HepG2 (cell line): ENCODE measurements at regions not wholly inside any gene's neighbourhood (a gene's known extent, or its start where the extent isn't known, plus 50 kb on each side); places are given as distances from the start of the nearest gene placed in this dataset.
"Not testable (repeated sequence)": the region's sequence is repeated elsewhere in the genome, so short reads cannot be mapped to it uniquely, and the experiment has no call there.

Experiments used
- ATAC-seq: fragments of 200-7000 bp; cut with Tn5 transposase; 3 replicates; pipeline ENCODE4 v1.9.1; 2020; ENCODE audit warnings: mild to moderate bottlenecking, moderate library complexity
- BruUV-seq: library from RNA; stranded (reverse); fragments of 400-500 nt; replicated peaks from 2 replicates; lab custom pipeline; 2021; lab: Mats Ljungman, UMichigan
- CTCF ChIA-PET: fragments of 300-600 bp; formaldehyde crosslinking; extraction: SDS; loops from one replicate; lab custom pipeline; 2021; ENCODE audit warnings: low total read pairs, inconsistent platforms, low intra/inter-chr PET ratio; lab: Yijun Ruan, JAX
- POLR2A ChIA-PET: fragments of 350-600 bp; sonication (Branson Sonifier 250); formaldehyde crosslinking; loops from one replicate; lab custom pipeline; 2020; ENCODE audit warnings: antibody characterized with exemption, inconsistent platforms; lab: Yijun Ruan, JAX
- DNase-seq: peaks from one replicate; pipeline ENCODE4 v3.0.0-alpha.2; 2015; ENCODE audit warnings: low spot score
- FAIRE-seq: peaks from 3 replicates; lab custom pipeline; 2011; peaks lifted over from hg19 to GRCh38; lab: Jason Lieb, UNC
- H2AFZ ChIP-seq: one replicate; pipeline ENCODE4 v1.6.1; 2011; ENCODE audit warnings: low read length, inconsistent platforms
- H3K27ac ChIP-seq: fragments of 300-600 bp; 3 replicates; pipeline ENCODE4 v1.8.0; 2011; ENCODE audit warnings: mixed run types, mild to moderate bottlenecking, mixed read lengths, low read length, inconsistent platforms; ENCODE audit not compliant: insufficient read depth; ENCODE audit errors: extremely low read length
- H3K27me3 ChIP-seq, 2 experiments: fragments of 200-600 bp in 1 of 2; 2 replicates in 1 of 2; 3 replicates in 1 of 2; pipeline versions ENCODE4 v1.6.0 to v1.8.0; 2011; ENCODE audit warnings: low read length in 2 of 2, mild to moderate bottlenecking in 2 of 2, moderate library complexity in 2 of 2, inconsistent platforms in 1 of 2; ENCODE audit not compliant: insufficient read depth in 2 of 2, control insufficient read depth in 1 of 2
- H3K36me3 ChIP-seq, 2 experiments: fragments of 200-600 bp in 1 of 2; replicated peaks in 1 of 2; 2 replicates in 1 of 2; 3 replicates in 1 of 2; pipeline versions ENCODE4 v1.5.1 to v1.8.0; 2011; ENCODE audit warnings: low read length in 2 of 2, inconsistent platforms in 1 of 2; ENCODE audit not compliant: insufficient read depth in 2 of 2, control insufficient read depth in 1 of 2
- H3K4me1 ChIP-seq: 2 replicates; pipeline ENCODE4 v1.5.1; 2012; ENCODE audit warnings: low read length, inconsistent platforms; ENCODE audit not compliant: insufficient read depth
- H3K4me2 ChIP-seq: 2 replicates; pipeline ENCODE4 v1.6.0; 2011; ENCODE audit warnings: low read depth, low read length, inconsistent platforms
- H3K4me3 ChIP-seq, 3 experiments: fragments of 200-600 bp in 1 of 3; sonication (generic), shearing (Covaris generic) in 1 of 3; replicated peaks in 1 of 3; 2 replicates each; pipeline ENCODE4 v1.5.1; 2011 to 2016; ENCODE audit warnings: low read length in 3 of 3, inconsistent platforms in 2 of 3, low read depth in 2 of 3, mild to moderate bottlenecking in 2 of 3, control low read depth in 1 of 3, mixed read lengths in 1 of 3; ENCODE audit not compliant: insufficient read depth in 1 of 3
- H3K79me2 ChIP-seq: one replicate; pipeline ENCODE4 v1.6.1; 2011; ENCODE audit warnings: low read length, inconsistent platforms; ENCODE audit not compliant: insufficient read depth
- H3K9ac ChIP-seq: 2 replicates; pipeline ENCODE4 v1.6.0; 2011; ENCODE audit warnings: mild to moderate bottlenecking, low read depth, low read length, inconsistent platforms; ENCODE audit not compliant: insufficient read depth
- H3K9me3 ChIP-seq: 2 replicates; pipeline ENCODE4 v1.5.1; 2012; ENCODE audit warnings: mild to moderate bottlenecking, low read length
- H4K20me1 ChIP-seq: 2 replicates; pipeline ENCODE4 v1.6.0; 2011; ENCODE audit warnings: inconsistent platforms, mild to moderate bottlenecking, low read length, moderate library complexity; ENCODE audit not compliant: insufficient read depth
- CEBPG ChIP-seq: IDR thresholded peaks from 2 replicates; pipeline ENCODE4 v1.6.1; 2016
- GFI1 ChIP-seq: sonication (generic); formaldehyde crosslinking; IDR thresholded peaks from 2 replicates; pipeline ENCODE4 v1.5.0; 2020; ENCODE audit warnings: missing genetic modification reagents, mild to moderate bottlenecking, borderline replicate concordance
- GTF2F1 ChIP-seq: fragments of 150-350 bp; IDR thresholded peaks from 2 replicates; pipeline ENCODE4 v1.6.1; 2014; ENCODE audit warnings: low read length
- TCF7L2 ChIP-seq: IDR thresholded peaks from 2 replicates; pipeline ENCODE4 v1.6.1; 2011; ENCODE audit warnings: mild to moderate bottlenecking, low read depth, low read length, moderate library complexity
- ZFP36L2 ChIP-seq: sonication (generic); formaldehyde crosslinking; IDR thresholded peaks from 2 replicates; pipeline ENCODE4 v1.4.0; 2020; ENCODE audit warnings: missing genetic modification reagents
- ZNF766 ChIP-seq: sonication (generic); formaldehyde crosslinking; IDR thresholded peaks from 2 replicates; pipeline ENCODE4 v1.5.0; 2020; ENCODE audit warnings: missing genetic modification reagents, borderline replicate concordance
- WGBS: methylation state at CpG from one replicate; pipeline ENCODE4 v1.1.6; 2017; ENCODE audit warnings: low lambda C conversion rate; 5-methylcytosine and 5-hydroxymethylcytosine counted together
- in situ Hi-C: cut with HindIII; loops from 2 replicates; pipeline ENCODE4 v1.10.0; 2017; ENCODE audit warnings: low pct_unique_long_range_greater_than_20kb; ENCODE audit not compliant: extremely low pct_ligation_motif_present
- intact Hi-C: fragments of 100-400 bp; cut with micrococcal nuclease; formaldehyde crosslinking; loops from one replicate; pipeline ENCODE4 v1.10.0; 2022; ENCODE audit not compliant: unreplicated experiment

GRCh38 chr4:107409872-107410271, 310.2 kb downstream of the PAPSS1 start:
- H3K4me3 ChIP-seq, in situ Hi-C loops, H3K36me3 ChIP-seq, BruUV-seq, H3K4me2 ChIP-seq, POLR2A ChIA-PET, FAIRE-seq, intact Hi-C loops, DNase-seq, H3K27ac ChIP-seq, ATAC-seq, H3K27me3 ChIP-seq, H3K79me2 ChIP-seq, H3K9me3 ChIP-seq, H4K20me1 ChIP-seq, H2AFZ ChIP-seq, H3K4me1 ChIP-seq, H3K9ac ChIP-seq, CTCF ChIA-PET: not testable (repeated sequence)
- WGBS = 10% methylated on average over 3 of the region's 7 CpGs

- no peaks in the 10 kb centered on the region for H3K4me1 ChIP-seq
- CTCF ChIA-PET = no interaction called here
- no peak overlapping the region for H3K27ac ChIP-seq
- no peak overlapping the region for H3K4me2 ChIP-seq
- intact Hi-C loops (no loop called here), in situ Hi-C loops (no loop called here)
- TF ChIP-seq ZNF766 (CRISPR knock-in tag) = no peak
- TF ChIP-seq CEBPG = no peak
- no peak for TF ChIP-seq GFI1
- TF ChIP-seq TCF7L2 = no peak
- TF ChIP-seq ZFP36L2 = no peak
- no peak for TF ChIP-seq GTF2F1
- POLR2A ChIA-PET = no interaction called here
- no peaks in the 10 kb centered on the region for H4K20me1 ChIP-seq
- H3K9me3 ChIP-seq = no peaks in the 10 kb centered on the region
- H3K79me2 ChIP-seq = no peaks in the 10 kb centered on the region
- DNase-seq = no peak
- ATAC-seq = no peak
- no peak overlapping the region for H3K9ac ChIP-seq
- WGBS = 0% methylated on average over 2 of the region's 2 CpGs
- H3K36me3 ChIP-seq = no peaks in the 10 kb centered on the region
- BruUV-seq = no TSS peak
- no peak overlapping the region for H3K4me3 ChIP-seq
- 0 out of 5 replicates have a peak, but pooled peaks cover 0 to 3% of the 10 kb centered on the region in 2 experiments for H3K27me3 ChIP-seq
- no peak overlapping the region for H2AFZ ChIP-seq
- FAIRE-seq = no peak
Measured at GRCh38 chr4:107408968-107409367, 311.1 kb downstream of the PAPSS1 start.
